BJ (cell line): ENCODE measurements at regions not wholly inside any gene's neighbourhood (a gene's known extent, or its start where the extent isn't known, plus 50 kb on each side); places are given as distances from the start of the nearest gene placed in this dataset.
"Not testable (repeated sequence)": the region's sequence is repeated elsewhere in the genome, so short reads cannot be mapped to it uniquely, and the experiment has no call there.

Experiments
- CTCF ChIA-PET: fragments of 350-600 bp; formaldehyde crosslinking; extraction: SDS; loops from one replicate; lab custom pipeline; 2021; ENCODE audit warnings: antibody characterized with exemption, inconsistent platforms; lab: Yijun Ruan, JAX
- POLR2A ChIA-PET: fragments of 300-600 bp; sonication (Branson Sonifier 250); formaldehyde crosslinking; extraction: SDS; loops from one replicate; lab custom pipeline; 2021; ENCODE audit warnings: antibody characterized with exemption; lab: Charles Lee
- DNase-seq: peaks from one replicate; pipeline ENCODE4 v3.0.0-alpha.2; 2011; ENCODE audit warnings: low read depth
- H3K27me3 ChIP-seq: 2 replicates; pipeline ENCODE4 v1.6.0; 2011; ENCODE audit warnings: low read length; ENCODE audit not compliant: control insufficient read depth, insufficient read depth
- H3K36me3 ChIP-seq: 2 replicates; pipeline ENCODE4 v1.5.1; 2011; ENCODE audit warnings: low read length; ENCODE audit not compliant: control insufficient read depth, insufficient read depth
- H3K4me3 ChIP-seq: 2 replicates; pipeline ENCODE4 v1.5.1; 2011; ENCODE audit warnings: low read depth, mild to moderate bottlenecking, control low read depth, low read length
- CTCF ChIP-seq: IDR thresholded peaks from 2 replicates; pipeline ENCODE4 v1.5.1; 2011; ENCODE audit warnings: low read depth, mild to moderate bottlenecking, control low read depth, inconsistent platforms, low read length, moderate library complexity; ENCODE audit not compliant: insufficient read depth

- CTCF ChIA-PET, result no interaction called here
- Histone ChIP-seq H3K36me3 (no peaks in the 10 kb centered on the region), H3K4me3 (no peak overlapping the region), H3K27me3 (no peaks in the 10 kb centered on the region)
- POLR2A ChIA-PET, result no interaction called here
- TF ChIP-seq CTCF, result no peak
- DNase-seq, result no peak
Observed at GRCh38 chr2:185984670-185985069, 246.1 kb downstream of the FSIP2 start.

GRCh38 chr2:185988907-185989306 lies 250.3 kb downstream of the FSIP2 start:
- CTCF ChIA-PET, result interaction anchor here (1.2 kb wide), 1 partner anchor 23 kb away, joined by 3 read pairs; no protein-coding TSS in a partner anchor
- H3K4me3 ChIP-seq, H3K27me3 ChIP-seq, H3K36me3 ChIP-seq, DNase-seq, POLR2A ChIA-PET: not testable (repeated sequence)

- DNase-seq, result peak; percentile 50
- H3K36me3 ChIP-seq, result no peaks in the 10 kb centered on the region
- no peaks in the 10 kb centered on the region for H3K27me3 ChIP-seq
- POLR2A ChIA-PET, result no interaction called here
- CTCF ChIA-PET, result interaction anchor here (0.7 to 1.4 kb wide), 2 partner anchors 11 to 21 kb away, joined by 3 to 4 read pairs; no protein-coding TSS in a partner anchor
- no peak for TF ChIP-seq CTCF
- H3K4me3 ChIP-seq, result no peak overlapping the region
Observed at GRCh38 chr2:185990861-185991525, 252.4 kb downstream of the FSIP2 start.

- POLR2A ChIA-PET, result no interaction called here
- Histone ChIP-seq H3K4me3 (no peak overlapping the region), H3K27me3 (no peaks in the 10 kb centered on the region), H3K36me3 (no peaks in the 10 kb centered on the region)
- CTCF ChIA-PET, result no interaction called here
- no peak for TF ChIP-seq CTCF
- no peak for DNase-seq
Observed at GRCh38 chr2:185998562-185999070, 260.0 kb downstream of the FSIP2 start.

- CTCF ChIA-PET, result no interaction called here
- H3K36me3 ChIP-seq, result no peaks in the 10 kb centered on the region
- no peak overlapping the region for H3K4me3 ChIP-seq
- POLR2A ChIA-PET, result no interaction called here
- no peak for DNase-seq
- H3K27me3 ChIP-seq, result no peaks in the 10 kb centered on the region
- no peak for TF ChIP-seq CTCF
Observed at GRCh38 chr2:186009341-186009740, 270.7 kb downstream of the FSIP2 start.

- no peak overlapping the region for H3K4me3 ChIP-seq
- CTCF ChIA-PET, result no interaction called here
- H3K36me3 ChIP-seq, result no peaks in the 10 kb centered on the region
- DNase-seq, result no peak
- no peaks in the 10 kb centered on the region for H3K27me3 ChIP-seq
- no peak for TF ChIP-seq CTCF
- POLR2A ChIA-PET, result no interaction called here
Observed at GRCh38 chr2:186017278-186017677, 278.7 kb downstream of the FSIP2 start.
